ENCODE measurements at regions not wholly inside any gene's neighbourhood (a gene's known extent, or its start where the extent isn't known, plus 50 kb on each side); places are given as distances from the start of the nearest gene placed in this dataset.

- DNase-seq = no peak
Measured at GRCh38 chr3:16810593-16811367, 74.0 kb upstream of the PLCL2 start.

- DNase-seq = no peak
Measured at GRCh38 chr3:16811950-16812349, 72.8 kb upstream of the PLCL2 start.

GRCh38 chr3:16813336-16813735 is 71.4 kb upstream of the PLCL2 start:
- no peak for DNase-seq

GRCh38 chr3:16816048-16816780 is 68.5 kb upstream of the PLCL2 start:
- no peak for DNase-seq

- peak in 1 of 2 experiments; percentile 21 for DNase-seq
Measured at GRCh38 chr3:16817197-16817596, 67.6 kb upstream of the PLCL2 start.

GRCh38 chr3:16818194-16818593 is 66.6 kb upstream of the PLCL2 start:
- DNase-seq = no peak

- DNase-seq = no peak
Measured at GRCh38 chr3:16818945-16819344, 65.8 kb upstream of the PLCL2 start.

GRCh38 chr3:16820485-16820884 is 64.3 kb upstream of the PLCL2 start:
- no peak for DNase-seq

- no peak for DNase-seq
Measured at GRCh38 chr3:16821053-16821452, 63.7 kb upstream of the PLCL2 start.

- no peak for DNase-seq
Measured at GRCh38 chr3:16824081-16824696, 60.6 kb upstream of the PLCL2 start.

- peak in 1 of 2 experiments; percentile 8 for DNase-seq
Measured at GRCh38 chr3:16825617-16826204, 59.0 kb upstream of the PLCL2 start.

GRCh38 chr3:16828815-16829214 is 55.9 kb upstream of the PLCL2 start:
- no peak for DNase-seq

GRCh38 chr3:16831846-16832245 is 52.9 kb upstream of the PLCL2 start:
- no peak for DNase-seq

- DNase-seq = no peak
Measured at GRCh38 chr3:16834214-16834613, 50.5 kb upstream of the PLCL2 start.

GRCh38 chr3:16834753-16835152 is 50.0 kb upstream of the PLCL2 start:
- DNase-seq = no peak

All from NCI-H446 (cell line).